ENCODE measurements at regions not wholly inside any gene's neighbourhood (a gene's known extent, or its start where the extent isn't known, plus 50 kb on each side); places are given as distances from the start of the nearest gene placed in this dataset.

- intact Hi-C loops (cut with DNase I, micrococcal nuclease): no loop called here
- no peak for DNase-seq
- no peak for ATAC-seq
Observed at GRCh38 chr13:83975655-83976165, 93.4 kb upstream of the SLITRK1 start.

DNA sequence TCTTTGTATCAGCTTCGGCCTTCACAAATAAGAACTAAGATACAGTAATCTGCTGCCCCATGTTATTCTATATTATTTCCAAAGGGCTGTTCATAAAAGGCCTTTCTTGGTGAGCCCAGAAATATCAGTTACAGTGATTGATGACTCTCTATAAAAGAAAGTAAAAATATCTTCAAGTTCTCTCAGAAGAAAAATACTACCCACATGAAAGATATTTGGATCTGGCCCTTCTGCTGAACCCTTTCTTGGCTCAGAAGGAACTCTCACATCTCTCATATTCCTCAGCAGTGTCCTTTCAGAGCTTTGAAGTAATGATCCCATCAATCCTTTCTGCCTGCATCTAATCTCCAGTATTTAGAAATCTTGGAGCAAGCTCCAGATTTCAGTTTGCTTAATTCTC lies 76.3 kb upstream of the SLITRK1 start:
- no peak for DNase-seq
- ATAC-seq: no peak
- intact Hi-C loops (cut with DNase I, micrococcal nuclease): no loop called here

GRCh38 chr13:83955011-83955410 lies 72.7 kb upstream of the SLITRK1 start:
- intact Hi-C loops (cut with DNase I, micrococcal nuclease): no loop called here
- no peak for DNase-seq
- no peak for ATAC-seq

DNA sequence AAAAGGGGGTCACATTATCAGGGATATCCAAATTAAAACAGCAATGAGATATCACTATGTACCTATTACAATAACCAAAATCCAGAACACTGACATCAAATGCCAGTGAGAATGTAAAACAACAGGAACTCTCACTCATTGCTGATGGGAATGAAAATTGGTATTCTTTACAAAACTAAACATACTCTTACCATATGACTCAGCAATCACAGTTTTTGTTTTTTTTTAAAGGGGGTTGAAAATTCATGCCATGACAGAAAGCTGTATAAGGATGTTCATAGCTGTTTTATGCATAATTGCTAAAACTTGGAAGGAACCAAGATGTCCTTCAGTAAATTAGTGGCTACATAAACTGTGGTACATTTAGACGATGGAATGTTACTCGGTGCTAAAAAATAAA lies 71.6 kb upstream of the SLITRK1 start:
- ATAC-seq (no peak), DNase-seq (no peak)
- intact Hi-C loops (cut with DNase I, micrococcal nuclease): no loop called here

DNA sequence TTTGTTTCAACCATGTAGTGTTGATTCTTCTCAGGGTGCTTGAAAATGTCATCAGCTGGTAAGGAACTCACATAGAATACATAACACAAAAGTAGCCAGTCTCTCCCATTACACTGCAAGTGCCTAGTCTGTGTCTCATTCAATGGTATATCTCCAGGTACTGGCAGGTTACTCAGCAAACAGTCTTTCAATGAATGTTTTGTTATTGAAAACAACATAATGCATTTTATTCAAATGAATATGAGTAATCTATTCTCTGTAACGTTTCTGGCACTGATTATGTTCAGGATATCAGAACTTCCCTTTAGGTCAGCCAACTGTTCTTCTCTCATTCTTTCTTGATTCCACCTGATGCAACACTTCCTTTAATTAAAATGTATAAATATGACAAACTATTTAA lies 68.0 kb upstream of the SLITRK1 start:
- intact Hi-C loops (cut with DNase I, micrococcal nuclease): no loop called here
- DNase-seq: no peak
- no peak for ATAC-seq

DNA sequence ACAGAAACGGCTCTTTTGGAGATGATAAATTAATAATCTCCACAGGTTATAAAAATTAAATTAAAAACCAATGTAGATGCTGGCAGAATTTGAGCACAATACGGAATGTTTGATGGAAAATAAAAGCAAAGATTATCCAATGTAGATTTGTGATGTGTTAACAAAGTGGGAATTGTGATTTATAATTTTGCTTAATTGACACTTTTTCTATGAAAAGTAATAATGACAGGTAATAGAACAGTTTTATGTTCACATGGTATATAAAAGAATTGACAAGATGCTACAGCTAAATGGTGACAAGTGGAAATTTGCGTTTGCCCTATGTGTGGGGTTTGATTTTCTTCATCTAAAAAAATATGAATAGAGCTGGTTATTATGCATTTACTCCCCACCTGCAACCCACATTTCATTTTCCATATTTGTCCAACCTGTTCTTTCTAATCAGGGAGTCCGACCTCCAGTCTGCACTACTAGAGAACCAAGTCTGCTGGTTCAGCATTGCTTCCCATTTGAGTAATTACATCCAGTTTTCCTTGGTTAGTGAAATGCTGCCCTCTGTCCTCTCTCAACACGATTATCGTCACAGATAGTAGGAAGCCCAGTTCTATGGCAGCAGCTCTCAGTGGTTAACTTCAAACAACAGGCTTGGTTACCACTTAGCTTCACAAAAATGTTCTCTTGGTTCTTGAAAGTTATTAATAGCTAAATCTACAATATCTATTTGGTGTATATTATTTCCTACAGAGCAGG lies 61.4 kb upstream of the SLITRK1 start:
- DNase-seq: no peak
- no peak for ATAC-seq
- intact Hi-C loops (cut with DNase I, micrococcal nuclease): no loop called here

- no peak for ATAC-seq
- intact Hi-C loops (cut with DNase I, micrococcal nuclease): no loop called here
- DNase-seq: no peak
Observed at GRCh38 chr13:83941701-83942335, 59.5 kb upstream of the SLITRK1 start.

GRCh38 chr13:83940742-83941141 lies 58.5 kb upstream of the SLITRK1 start:
- intact Hi-C loops (cut with DNase I, micrococcal nuclease): no loop called here
- no peak for ATAC-seq
- no peak for DNase-seq

DNA sequence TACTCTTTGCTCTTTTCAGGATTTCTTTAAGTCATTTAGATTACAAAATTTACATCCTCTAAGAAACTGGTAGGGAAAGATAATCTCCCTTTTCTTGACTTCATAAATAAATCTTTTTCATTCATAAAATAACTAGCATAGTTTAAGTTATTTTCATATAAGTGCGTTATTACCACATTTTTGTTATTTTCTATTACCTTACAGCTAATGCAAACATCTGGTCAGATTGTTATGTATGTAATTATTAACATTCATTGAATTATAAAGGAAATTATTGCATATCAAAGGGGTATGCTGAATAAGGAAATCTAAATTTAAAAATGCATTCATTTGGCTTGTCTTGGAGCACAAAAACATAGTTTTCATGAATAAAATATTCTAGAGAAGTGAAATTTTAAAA lies 55.3 kb upstream of the SLITRK1 start:
- no peak for DNase-seq
- intact Hi-C loops (cut with DNase I, micrococcal nuclease): no loop called here
- ATAC-seq: no peak

DNA sequence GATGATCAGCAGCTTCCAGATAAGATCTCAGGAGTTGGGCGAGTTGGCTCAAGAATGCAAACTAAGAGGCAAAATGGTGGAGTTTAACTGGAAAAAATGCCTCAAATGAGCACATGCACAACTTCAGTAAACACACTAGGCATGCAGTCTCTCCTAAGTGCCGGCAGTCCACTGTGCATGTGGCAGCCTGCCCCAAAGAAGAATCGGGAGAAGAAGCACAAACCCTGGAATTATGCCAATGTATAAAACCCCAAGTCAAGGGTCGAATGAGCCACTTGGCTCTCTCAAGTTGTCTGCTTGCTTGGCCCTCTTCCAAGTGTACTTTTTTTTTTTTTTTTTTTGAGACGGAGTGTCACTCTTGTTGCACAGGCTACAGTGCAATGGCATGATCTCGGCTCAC lies 53.3 kb upstream of the SLITRK1 start:
- ATAC-seq (no peak), DNase-seq (no peak)
- intact Hi-C loops (cut with DNase I, micrococcal nuclease): no loop called here

Measured in left colon (tissue), 2 donors.